Kidney tubule cell (primary cell): ENCODE measurements at regions not wholly inside any gene's neighbourhood (a gene's known extent, or its start where the extent isn't known, plus 50 kb on each side); places are given as distances from the start of the nearest gene placed in this dataset.

Experiments
- DNase-seq: peaks from one replicate; pipeline ENCODE4 v3.0.0-alpha.2; 2018; ENCODE audit warnings: low spot score

DNA sequence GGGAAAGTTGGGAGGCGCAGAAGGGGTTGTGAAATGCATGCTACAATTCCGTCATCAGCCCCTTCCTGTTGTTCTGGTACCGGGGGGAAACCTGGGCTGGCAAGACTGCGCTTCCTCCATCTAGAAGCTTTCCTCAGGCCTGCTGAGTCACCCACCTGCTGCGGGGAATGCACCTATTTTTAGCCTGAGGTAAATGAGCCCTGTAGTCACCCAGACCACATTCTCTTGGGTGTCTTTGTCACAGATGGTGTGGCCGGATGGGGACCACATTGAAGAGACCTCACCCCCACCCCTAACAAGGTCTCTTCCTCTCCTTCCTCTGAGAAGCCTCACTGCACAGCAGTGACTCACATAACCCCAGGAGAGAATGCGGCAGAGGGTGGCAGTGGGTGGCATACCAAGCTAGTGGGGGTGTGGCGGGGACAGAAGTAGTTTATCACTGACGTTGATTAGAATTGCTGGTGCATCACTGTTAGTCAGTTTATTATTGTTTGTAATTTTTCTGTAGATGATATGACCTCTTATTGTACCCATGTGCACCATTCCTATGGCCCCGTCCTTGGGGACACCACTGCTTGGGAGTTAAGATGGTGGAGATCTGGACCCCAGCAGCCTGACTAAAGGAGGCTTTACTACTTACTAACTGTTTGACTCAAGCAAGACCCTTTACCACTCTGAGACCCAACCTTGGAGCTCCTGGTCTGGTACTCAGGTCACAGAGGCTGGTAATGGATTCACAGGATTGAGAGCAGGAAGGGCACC is 83.0 kb upstream of the DUSP5 start:
- DNase-seq = peak; percentile 100

DNA sequence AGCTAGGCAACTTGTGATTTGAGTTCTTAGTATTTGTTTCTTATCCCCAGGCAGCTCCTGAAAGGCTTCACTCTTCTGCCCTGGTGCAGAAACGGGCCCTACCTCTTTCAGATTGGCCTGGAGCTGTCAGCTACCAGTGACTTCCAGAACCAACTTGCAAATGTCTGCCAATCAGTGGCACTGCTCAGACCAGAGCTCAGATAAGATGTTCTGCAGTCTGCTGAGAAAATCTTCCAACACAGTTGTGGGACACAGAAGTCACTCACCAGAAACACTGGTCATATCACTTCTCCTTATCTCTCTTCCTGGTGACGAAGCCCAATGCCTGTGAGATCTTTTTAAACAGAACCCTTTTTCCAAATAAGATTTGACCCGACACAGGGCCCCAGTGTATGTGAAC is 81.9 kb upstream of the DUSP5 start:
- DNase-seq = no peak

DNA sequence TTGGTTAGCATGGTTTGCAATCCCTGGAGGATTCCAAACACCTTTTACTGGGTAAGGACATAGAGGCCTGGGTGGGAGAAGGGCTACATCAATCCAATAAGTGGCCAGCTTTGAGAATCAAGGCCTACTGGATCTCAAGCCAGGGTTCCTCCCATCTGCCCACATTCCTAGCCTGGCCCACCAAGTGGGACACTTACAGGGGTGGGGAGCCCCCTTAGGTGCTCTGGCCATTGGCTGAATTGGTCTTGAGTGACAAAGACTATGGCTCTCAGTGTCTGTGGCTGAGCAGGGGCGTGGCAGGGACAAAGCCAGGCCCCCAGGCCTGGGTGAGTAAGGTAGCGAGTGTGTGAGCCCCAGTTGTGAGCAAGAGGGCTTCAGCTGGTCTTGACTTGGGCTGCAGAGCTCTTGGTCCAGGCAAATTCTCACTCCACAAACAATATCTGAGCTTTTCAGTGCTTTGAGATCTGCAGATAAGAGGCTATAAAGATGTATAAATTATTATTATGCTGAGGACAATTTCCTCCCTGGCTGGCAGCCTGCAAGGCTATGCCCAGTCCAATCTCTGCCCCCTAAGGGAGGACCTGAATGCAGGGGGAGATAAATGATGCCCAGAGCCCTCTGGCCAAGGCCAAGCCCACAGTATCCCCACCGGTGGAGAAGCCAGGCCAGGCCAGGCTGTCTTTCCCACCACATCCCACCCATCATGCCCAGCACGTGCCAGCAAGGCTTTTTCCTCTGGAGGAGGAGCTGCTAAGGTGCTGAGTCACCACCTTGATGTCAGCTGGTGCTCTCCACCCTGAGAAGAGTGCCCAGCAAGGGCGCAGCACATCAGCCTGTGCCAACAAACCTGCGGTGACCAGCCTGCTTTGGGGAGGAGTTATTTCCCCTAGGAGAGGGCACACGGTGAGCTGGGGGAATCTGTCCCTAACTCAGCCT is 80.7 kb upstream of the DUSP5 start:
- peak; percentile 66 for DNase-seq

DNA sequence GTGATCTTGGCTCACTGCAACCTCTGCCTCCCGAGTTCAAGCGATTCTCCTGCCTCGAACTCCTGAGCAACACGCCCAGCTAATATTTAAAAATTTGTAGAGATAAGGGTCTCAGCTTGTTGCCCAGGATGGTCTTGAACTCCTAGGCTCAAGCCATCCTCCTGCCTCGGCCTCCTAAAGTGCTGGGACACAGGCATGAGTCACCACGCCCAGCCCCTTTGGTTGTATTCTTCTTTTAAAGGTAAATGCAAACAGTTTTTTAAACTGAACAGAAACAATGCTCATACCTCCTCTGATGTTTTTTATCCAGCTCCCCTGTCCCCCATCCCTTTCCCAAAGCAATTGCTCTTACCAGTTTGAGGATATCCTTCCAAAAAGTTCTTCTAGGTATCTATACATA is 79.5 kb upstream of the DUSP5 start:
- DNase-seq = no peak

DNA sequence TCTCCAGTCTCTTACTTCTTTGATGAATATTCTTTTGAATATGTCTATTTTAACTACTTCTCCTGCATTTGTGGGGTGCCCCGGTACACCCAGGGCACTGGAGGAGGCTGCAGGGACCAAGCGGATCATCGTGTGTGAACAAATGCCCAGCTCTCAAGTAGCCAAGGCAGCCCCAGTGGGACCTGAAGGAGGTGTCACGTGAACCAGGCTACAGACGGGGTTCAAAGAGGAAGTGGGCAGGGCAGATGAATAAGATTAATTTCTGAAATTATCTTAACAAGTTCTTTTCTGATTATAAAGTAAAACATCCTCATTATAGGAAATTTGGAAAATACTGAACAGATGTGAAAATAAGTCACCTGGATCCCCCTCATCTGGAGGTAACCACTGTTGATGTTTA is 78.4 kb upstream of the DUSP5 start:
- no peak for DNase-seq

DNA sequence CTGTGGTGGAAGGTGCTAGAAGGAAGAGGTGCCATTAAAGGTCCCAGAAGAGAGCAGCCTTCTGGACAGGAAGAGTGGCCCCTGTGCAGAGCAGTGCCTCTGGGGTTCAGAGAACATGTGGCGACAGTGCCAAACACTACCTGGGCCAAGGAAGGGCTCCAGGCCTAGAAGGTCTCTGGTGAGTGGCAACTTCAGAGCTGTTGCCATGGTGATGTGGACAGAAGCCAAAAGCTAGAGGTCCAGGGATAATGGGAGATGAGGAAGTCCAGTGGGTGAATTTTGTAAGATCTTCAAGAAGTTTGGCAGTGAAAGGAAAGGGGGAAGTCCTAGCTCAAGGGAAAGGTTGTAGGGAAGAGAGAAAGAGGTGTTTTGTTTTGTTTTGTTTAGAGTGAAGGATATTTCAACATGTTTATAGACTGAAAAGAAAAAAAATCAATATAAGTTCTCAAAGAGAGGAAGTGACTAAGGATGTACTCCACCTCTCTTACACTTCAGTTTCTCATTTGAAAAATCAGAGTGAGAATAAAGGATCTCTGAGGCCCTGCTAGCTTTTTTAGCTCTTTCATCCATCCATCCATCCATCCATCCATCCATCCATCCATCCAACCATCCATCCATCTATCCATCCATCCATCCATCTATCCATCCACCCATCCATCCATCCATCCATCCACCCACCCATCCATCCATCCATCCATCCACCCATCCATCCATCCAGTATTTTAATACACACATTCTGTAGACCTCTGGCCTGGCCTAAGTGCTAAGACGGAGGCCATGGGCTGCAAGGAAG is 77.1 kb upstream of the DUSP5 start:
- DNase-seq = peak; percentile 85

DNA sequence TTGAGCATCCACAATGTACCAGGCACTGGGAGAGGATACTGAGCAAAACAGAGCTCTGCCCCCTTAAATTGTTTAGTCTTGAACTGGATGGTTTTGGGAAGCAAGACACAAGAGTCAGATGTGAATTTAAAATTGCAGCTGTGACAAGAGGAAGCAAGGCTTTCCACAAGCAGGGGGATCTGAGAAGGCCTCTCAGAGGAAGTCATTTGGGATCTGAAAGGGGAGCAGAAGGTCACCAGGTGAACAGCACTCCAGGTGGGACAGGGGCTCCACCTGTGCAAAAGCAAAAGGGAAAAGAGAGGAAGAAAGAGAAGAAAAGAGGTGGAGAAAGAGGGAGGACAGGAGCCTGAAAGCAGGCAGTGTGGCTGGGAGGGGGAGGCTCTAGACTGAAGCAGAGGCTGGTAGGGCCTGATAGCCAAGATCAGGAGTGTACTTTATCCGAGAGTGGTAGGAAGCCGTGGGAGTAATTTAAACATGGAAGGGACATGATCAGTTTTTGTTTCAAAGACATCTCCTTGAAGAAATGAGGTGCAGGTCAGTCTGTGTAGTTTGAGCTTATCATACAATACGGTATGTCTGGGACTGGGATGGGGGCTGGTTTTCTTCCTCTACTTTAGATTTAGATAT is 76.1 kb upstream of the DUSP5 start:
- no peak for DNase-seq

DNA sequence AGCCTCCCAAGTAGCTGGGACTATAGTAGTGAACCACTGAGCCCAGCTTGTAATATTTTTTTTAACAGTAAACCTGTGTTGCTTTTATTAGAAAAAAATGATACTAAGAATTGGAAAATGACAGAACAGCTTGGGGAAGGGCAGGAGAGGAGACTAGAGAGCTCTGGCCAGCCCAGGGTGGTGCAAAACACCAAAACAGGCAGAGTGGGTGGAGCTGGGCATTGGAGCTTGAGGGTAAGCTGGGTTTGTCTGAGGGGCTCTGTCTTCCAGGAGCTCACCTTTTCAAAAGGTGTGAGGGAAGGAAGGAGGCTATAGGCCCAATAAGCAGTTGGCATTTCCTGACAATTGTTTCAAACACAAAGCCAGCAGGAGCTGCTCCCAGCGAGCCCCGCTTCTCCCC is 75.2 kb upstream of the DUSP5 start:
- no peak for DNase-seq

DNA sequence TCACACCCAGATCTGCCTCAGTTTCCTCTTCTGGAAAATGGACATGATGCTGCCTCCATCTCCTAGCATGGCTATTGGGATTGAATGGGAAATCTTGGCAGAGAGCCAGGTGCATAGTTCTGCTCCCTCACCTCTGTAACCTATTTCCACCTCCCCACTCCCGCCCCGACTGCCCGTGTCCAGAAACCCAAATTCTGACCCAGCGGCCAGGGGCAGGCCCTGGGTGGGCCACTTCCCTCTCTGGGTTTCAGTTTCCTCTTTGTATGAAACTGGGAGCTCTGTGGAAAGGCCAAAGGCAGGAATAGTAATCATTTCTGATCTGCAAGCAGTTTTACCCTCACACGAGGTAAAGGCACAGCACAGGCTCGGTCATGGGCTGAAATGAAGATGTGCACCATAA is 74.1 kb upstream of the DUSP5 start:
- no peak for DNase-seq

DNA sequence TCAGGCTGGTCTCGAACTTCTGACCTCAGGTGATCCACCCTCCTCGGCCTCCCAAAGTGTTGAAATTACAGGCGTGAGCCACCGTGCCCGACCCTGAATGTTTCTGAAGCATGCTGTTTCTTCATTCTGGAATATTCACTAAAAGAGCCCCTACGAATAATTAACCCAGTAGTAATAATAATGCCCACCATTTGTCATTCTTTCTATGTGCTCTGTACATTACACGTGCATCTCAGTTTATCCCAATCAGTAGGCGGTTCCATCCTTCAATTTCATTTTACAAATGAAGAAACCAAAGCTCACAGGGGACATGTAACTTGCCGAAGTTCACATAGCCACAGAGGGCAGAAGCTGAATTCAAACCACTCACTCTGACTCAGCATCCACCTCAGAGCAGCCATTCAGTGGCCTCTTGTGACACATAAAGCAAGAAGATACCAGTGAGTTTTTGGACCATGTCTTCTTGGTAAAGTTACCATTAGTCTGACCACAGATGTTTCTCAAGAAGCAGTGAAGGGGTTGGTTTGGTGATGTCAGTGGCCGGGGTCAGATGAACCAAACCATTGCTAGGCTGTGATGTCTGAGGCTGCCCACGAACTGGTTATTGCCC is 71.9 kb upstream of the DUSP5 start:
- DNase-seq = peak; percentile 99

DNA sequence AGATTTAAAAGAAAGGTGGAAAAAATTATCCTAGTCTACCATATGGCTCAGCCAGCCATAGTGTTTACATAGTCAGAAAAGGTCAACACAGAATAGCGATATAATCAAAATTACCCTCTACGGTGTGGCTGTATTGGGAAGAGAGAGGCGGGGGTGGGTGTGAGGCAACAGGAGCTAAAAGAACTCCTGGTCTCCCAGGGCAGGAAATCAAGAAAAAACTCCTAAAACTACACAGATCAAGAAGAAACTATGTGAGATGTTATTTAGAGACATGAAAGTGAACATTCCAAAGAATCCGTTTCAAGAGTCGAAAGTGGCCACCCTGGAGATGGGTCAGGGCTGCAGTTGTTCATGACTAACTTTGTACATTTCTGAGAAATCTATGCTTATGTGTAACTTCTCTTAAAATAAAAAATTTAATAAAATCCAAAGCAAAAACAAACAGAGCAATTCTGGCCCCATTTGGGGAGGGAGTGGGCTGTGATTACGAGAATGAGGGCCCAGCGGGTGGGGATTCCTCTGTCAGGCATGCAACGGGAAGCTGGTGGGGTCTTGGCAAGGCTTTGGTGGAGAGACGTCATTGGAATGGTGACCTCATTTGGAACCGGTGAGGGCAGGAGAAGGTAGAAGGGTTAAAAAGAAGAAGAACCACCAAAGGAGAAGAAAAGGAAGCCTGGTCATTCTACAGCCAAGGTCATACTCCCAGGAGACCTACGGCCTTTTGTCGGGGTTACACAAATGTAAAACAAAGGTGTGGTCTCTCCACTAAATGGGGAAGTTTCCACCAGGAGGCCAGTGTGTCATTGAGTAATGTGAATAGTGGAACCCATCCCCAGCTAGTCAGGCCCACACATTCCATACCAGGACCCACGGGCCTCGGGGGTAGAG is 71.2 kb upstream of the DUSP5 start:
- peak; percentile 33 for DNase-seq

DNA sequence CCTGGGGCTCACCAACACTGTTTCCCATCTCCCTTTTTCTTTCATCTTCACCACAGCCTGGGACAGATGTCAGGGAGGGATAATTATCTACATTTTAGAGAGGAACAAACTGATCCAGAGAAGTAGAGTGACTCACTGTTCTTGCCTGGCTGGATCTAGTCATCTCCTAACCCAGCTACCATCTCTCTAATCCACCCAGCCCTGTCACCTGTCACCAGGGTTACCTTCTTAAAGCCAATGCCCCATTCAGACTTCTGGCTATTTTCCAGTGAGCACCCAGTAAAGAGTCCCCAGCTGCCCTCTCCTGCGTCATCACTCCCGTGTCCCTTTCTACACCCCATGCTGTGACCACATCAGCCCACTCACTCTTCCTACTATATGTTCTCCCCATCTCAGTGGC is 68.4 kb upstream of the DUSP5 start:
- peak; percentile 78 for DNase-seq

DNA sequence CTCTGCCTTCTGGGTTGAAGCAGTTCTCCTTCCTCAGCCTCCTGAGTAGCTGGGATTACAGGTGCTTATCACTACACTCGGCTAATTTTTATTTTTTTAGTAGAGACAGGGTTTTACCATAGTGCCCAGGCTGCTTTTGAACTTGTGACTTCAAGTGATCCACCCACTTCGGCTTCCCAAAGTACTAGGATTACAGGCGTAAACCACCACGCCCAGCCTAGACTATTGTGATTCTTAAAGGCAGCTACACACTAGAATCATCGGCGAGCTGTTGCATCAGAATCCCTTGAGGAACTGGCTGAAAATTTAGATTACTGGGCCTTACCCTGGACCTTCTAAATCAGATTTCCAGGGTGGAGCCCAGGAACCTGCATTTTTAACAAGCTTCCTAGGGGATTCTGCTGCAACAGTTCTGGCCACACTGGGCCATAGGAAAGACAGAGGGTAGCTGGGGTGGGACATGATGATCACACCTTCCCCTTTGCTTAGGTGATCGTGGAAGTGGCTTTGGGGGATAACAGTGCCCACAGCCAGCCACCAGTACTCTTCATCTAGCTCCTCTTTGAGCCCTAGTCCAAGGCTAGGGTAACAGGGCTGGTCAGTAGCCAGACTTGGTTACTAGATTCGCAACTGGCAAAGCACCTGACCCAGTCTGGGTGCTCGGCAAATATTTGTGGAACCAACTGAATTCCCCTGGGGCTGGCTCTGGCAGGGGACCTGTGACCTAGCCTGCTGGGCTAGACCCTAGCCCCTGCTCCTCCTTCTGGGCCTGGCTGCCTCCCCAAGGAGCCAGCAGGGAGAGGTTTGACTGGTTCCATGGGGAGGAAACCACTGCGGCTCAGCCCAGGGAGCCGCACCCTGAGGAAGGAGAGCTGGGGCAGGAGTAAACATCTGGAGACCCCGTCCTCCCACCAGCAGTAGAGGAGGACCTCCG is 67.1 kb upstream of the DUSP5 start:
- DNase-seq = no peak

DNA sequence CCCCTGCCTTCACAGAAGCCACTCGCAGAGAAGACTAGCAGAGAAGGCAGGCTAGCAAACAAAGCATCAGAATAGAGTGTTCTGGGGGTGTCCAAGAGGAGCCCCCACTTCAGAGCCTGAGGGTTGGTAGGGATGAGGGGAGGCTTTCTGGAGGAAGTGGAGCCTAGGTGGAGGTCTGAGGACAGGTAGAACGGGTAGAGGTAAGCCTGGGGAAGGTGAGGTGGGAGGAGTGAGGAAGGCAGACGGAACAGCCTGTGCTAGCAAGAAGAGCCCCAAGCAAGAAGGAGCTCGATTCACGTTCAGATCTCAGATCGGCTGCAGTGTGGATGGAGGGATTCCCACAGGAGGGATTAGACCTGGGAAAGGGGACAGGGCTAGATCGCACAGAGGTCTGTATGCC is 66.0 kb upstream of the DUSP5 start:
- DNase-seq = no peak

DNA sequence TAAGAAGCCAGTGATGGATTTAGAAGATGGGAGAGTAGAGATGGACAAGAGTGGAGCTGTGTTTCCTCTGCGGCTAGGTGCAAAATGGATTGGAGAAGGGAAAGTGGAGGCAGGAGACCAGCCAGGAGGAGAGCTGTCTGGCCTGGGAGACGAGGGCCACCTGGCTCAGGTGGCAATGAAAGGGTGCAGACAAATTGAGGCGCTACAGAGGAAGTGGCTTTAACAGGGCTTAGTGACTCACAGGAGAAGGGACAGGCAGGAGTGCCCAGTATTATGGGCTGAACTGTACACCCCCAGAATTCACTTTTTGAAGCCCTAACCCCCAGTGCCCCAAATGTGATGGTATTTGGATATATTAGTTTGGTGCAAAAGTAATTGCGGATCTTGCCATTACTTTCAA is 65.6 kb upstream of the DUSP5 start:
- no peak for DNase-seq

DNA sequence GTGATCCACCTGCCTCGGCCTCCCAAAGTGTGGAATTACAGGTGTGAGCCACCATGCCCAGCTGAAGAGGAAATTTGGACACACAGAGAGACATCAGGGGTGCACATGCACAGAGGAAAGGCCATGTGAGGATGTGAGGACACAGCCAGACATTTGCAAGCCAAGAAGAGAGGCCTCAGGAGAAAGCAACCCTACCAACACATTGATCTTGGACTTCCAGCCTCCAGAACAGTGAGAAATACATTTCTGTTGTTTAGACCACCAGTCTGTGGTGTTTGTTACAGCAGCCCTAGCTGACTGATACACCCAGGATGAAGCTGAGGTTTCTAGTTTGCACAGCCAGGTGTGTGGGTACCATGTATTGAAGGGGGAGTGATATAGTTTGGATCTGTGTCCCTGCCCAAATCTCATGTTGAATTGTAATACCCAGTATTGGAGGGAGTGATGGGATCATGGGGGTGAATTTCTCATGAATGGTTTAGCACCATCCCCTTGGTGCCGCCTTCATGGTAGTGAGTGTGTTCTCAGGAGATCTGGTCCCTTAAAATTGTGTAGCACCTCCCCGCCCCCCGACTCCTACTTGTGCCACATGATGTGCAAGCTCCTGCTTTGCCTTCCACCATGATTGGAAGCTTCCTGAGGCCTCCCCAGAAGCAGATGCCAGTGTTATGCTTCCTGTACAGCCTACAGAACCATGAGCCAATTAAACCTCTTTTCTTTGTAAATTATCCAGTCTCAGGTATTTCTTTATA is 64.7 kb upstream of the DUSP5 start:
- no peak for DNase-seq

DNA sequence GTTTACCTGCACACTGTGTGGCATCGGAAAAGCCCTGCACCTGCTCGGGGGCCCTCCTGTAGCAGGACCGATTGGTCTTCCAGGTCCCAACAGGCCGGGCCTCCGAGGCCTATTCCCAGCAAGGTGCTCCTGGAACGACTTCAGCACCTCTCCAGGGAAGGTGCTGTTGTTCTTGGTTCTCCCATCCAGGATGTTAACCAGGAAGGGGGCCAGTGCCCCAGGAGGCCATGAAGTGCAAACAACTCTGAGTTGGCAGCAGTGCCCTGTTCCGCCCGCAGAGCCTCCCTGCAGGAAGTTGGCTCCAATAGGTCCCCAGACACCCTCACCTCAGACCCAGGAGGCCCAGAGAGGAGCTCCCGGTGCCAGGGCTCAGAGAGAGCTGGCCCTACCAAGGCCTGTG is 64.0 kb upstream of the DUSP5 start:
- no peak for DNase-seq

DNA sequence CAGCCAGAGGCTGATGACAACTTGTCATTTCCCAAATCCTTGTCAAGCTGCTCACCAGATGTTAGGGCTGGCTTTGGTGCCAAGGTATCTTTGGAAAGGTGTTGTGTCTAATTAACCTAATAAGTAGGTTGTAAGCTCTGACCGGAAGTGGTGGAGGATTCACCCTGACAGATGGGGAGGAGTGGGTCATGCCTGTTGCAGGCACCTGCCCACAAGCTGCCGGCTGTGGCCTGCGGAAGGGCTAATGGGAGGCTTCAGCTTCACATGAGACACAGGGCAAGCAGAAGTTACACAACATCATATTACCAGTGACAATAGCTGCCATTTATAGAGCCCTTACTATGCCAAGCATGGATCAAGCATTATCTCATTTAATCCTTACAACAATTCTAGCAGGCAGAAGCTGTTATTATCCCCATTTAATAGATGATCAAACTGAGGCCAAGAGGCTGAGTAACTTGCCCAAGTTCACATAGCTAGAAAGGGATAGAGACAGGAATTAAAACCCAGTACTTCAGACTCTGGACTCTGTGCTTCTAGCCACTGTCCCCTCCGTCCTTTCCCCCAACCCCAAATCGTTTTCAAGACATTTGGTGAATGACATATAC is 63.1 kb upstream of the DUSP5 start:
- no peak for DNase-seq
